ENCODE measurements at regions not wholly inside any gene's neighbourhood (a gene's known extent, or its start where the extent isn't known, plus 50 kb on each side); places are given as distances from the start of the nearest gene placed in this dataset.

GRCh38 chr13:39100996-39101738, 62.9 kb downstream of the NHLRC3 start:
- DNase-seq: no peak

DNA sequence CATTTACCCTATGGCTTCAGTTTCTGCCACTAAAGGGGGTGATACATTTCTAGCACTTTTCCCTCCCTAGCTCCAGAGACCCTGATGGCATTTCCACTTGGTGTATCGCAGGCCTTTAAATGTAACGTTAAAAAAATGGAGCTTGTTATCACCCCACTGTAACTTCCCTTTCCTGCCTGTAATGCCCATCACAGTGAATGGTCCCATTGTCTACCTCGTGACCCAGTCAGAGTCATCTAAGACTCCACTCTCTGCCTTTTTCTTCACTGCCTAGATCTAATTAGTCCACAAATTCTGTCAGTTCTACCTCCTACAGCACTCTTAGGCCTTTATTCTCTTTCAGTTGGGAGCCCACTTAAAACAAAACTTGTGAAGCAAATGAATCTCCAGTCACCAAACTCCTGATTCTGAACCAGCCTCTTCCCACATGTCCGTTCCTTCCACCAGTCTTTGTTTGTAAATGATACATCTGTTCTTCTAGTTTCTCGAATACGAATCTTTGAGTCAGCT, 64.8 kb downstream of the NHLRC3 start:
- no peak for DNase-seq

DNA sequence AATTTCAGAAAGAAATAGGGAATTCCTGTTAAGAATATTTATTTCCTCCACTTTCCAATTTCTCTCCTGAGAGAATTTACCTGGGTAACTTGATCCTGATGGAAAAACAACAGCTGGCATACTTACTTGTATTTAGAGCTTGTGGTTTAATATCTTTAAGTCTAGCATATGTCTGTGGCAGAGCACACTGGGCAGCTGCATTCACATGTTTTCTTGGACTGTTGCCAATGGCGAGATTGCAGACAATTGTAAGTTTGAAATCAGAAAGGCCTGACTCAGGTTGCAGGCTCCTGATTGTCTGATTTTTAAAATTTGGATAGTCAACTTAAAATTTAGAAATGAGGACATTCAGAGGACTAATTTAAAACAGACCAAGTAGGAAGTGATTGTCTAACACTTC, 66.9 kb downstream of the NHLRC3 start:
- DNase-seq: no peak

GRCh38 chr13:39106216-39107005, 68.2 kb downstream of the NHLRC3 start:
- no peak for DNase-seq

- DNase-seq: no peak
Measured at GRCh38 chr13:39107561-39107960, 69.3 kb downstream of the NHLRC3 start.

DNA sequence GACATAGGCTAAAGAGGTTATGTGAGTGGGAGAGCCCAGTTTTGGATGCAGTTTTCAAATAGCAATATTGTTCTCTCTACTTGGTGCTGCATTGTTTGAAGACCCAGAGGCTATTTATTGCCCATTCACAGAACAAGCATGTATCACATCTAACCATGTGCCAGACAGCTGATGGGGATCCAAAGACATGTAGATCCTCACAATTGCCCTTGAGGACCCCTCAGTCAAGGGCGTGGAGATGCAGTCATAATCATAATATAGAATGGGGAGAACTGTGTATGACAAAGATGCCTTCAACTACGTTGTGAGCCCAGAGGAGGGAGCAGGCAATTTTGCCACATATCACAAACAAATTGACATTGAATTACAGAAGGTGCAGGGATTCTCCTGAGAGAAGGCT, 70.5 kb downstream of the NHLRC3 start:
- DNase-seq: no peak

DNA sequence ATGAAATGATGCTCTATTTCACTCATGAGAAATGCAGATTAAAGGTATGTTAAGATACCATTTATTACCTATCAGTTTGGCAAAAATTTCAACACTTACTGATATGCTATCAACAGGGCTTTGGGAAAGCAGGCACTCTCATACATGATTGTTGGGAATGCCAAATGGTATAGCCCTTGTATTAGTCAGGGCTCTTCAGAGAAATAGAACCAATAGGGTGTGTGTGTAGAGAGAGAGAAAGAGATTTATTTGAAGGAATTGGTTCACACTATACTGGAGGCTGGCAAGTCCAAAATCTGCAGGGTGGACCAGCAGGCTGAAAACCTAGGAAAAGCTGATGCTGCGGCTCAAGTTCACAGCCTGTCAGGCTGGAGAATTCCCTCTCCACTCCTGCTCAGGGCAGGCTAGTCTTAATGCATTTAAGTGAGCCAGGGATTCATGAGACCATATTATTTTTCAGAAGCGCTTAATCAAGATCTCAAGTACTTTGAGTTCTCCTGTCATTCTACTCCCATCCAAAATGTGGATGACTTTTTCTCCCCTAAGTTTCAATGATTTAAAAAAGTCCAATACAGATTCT, 72.4 kb downstream of the NHLRC3 start:
- no peak for DNase-seq

DNA sequence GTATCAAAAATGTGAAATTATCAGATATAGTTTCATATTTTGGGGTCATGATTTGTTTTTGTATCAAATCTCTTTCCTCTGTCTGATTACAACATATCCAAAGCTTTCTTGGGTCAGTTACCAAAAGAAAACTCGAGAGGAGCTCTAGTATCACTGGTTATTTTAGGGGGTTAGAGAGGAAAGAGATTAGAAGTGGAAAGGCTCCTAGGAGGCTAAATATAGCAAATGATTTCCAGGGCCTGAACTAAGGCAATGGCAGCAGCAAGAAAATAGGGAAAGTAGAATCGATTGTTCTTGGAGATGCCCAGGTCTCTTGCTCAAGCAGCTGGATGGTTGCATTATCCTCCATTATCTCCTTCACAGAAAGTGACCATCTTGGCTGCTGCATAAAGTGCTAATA, 72.9 kb downstream of the NHLRC3 start:
- no peak for DNase-seq

DNA sequence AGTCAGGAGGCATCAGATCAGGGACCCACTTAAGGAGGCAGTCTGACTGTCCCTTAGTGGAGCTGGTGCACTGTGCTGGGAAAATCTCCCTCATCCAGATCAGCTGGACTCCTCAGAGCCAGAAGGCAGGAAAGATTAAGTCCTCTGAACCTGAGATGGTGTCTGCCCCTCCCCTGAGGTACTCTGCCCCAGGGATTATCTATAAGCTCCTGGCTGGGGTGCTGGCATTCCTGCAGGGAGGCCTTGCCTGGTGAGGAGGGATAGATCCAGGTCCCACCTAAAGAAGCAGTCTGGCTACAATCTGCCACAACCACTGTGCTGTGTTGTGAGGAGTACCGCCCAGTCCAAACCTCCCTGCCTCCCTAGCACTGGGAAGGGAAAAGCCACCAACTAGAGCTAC, 81.2 kb downstream of the NHLRC3 start:
- DNase-seq: no peak

GRCh38 chr13:39123578-39123977, 85.3 kb downstream of the NHLRC3 start:
- no peak for DNase-seq

DNA sequence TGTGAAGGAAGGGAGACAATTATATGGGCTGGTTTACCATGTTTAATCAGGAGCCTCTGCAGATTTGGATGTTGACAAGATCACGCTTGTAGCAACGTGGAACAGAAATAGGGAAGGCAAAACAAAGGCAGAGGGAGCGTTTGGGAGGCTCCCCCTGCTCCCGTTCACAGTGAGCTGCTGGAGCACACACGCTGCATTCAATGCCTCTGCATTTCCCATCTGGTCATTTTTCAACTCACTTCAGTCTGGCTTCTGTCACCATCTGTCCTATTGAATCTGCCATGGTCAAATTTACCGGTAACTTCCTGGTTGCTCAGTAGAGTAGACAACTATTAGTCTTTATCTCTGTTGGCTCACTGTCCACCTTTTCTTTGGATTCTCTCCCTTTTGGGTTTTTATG, 91.0 kb downstream of the NHLRC3 start:
- DNase-seq: no peak

DNA sequence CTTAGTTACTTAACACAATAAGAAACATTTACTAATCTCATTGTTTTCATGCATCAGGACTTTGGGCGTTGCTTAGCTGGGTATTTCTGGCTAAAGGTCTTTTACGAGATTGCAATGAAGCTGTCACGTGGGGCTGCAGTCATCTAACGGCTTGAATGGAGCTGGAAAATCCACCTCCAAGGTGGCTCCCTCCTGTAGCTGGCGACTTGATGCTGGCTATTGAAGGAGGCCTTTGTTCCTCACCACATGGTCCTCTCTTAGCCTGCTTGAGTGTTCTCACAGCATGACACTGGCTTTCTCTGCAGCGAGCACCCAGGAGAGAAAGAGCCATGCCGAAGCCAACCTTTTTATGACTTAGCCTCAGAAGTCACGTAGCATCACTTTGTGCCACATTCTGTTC, 92.0 kb downstream of the NHLRC3 start:
- no peak for DNase-seq

DNA sequence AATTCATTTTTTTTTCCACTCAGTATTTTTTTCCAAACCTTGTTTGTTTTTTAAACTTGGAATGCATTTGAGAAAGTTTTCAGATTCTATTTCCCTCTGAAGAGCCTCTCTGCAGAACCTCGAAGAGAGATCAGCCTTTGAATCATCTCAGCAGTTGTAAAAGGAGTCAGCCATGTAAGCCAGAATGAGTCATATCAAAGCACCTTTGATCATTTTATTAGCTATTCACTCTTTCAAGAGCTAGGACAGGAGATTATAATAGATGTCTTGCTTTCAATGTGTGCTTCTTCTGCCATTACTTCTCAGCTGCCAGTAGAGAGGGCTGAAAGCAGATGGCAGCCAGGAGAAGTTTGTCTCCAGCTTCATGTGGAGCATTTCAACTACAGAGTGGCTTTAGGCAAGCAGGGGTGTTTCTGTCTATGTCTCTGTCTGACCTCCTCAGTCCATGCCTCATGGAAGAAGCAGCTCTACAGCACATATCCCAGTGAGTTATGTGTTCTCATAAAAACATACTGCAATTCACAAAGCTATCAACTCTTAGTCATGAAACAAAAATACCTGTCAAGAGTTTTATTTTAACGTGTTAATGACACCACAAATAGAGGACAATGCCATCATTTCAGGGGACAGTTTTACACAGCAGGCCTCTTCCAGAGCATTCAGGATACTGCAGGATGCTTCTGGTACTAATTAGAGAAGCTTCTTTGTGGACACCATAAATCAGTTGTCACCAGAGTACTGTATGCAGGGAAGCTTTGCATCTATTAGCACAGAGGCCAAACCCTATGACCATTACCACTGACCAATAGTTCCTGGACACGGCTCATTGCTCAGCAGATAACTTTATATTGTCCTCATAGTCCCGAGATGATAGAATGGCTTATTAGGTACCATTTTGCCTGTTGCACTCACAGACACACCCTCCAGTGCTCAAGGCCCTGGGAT, 94.3 kb downstream of the NHLRC3 start:
- no peak for DNase-seq

DNA sequence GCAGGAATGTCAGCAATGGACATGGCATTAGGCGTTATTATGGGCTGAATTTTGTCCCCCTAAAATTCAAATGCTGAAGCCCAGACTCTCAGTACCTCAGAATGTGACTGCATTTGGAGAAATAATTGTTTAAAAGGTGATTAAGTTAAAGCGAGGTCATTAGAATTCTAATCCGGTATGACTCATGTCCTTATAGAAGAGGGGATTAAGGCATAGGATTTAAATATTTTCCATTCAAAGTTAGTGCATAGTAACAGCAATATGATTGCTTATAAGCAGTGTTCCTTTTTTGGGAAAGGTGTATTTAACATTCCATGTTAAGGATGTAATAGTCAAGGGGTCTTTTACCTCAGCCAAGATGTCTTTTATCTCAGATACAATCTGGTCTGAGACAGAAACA, 95.5 kb downstream of the NHLRC3 start:
- no peak for DNase-seq

GRCh38 chr13:39134574-39134973, 96.3 kb downstream of the NHLRC3 start:
- DNase-seq: no peak

- DNase-seq: no peak
Measured at GRCh38 chr13:39144391-39144790, 106.1 kb downstream of the NHLRC3 start.

- peak; percentile 38 for DNase-seq
Measured at GRCh38 chr13:39144941-39145533, 106.8 kb downstream of the NHLRC3 start.

- peak; percentile 33 for DNase-seq
Measured at GRCh38 chr13:39148513-39148961, 110.3 kb downstream of the NHLRC3 start.

DNA sequence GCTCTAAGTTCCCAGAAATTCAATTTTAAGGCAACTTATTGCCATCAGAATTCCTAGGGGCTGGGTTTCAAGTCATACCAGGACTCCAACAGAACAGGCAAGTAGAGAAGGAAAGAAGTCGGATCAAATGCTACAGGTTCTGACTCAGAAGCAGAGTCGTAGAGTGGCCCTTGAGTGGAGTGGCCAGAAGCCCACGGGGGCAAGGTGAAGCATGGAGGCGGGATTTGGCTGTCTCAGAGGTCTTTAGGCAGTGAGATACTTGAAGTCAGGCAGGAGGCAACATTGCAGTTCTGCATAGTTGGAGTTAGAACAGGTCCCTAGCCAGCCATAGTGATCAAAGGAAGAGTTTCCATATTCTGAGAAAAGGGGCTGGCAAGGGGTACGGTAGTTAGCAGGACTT, 111.6 kb downstream of the NHLRC3 start:
- DNase-seq: no peak

GRCh38 chr13:39154041-39154440, 115.8 kb downstream of the NHLRC3 start:
- DNase-seq: no peak

DNA sequence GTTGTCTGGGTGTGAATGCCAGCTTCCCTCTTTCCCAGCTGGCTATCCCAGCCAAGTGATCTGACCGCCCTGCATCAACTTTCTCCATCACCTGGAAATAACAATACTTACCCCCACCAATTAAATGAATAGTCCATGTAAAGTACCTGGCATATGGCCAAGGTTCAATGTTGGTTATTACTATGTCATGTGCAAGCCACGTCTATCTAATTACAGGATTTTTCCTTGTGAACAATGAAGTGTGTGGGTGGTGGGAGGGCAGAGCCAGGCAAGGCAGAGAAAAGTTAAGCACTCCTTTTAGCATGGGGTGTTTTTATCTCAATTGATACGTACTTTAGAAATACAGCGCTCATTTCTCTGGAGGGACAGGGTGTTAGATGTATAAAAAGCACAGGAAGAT, 121.1 kb downstream of the NHLRC3 start:
- DNase-seq: no peak

DNA sequence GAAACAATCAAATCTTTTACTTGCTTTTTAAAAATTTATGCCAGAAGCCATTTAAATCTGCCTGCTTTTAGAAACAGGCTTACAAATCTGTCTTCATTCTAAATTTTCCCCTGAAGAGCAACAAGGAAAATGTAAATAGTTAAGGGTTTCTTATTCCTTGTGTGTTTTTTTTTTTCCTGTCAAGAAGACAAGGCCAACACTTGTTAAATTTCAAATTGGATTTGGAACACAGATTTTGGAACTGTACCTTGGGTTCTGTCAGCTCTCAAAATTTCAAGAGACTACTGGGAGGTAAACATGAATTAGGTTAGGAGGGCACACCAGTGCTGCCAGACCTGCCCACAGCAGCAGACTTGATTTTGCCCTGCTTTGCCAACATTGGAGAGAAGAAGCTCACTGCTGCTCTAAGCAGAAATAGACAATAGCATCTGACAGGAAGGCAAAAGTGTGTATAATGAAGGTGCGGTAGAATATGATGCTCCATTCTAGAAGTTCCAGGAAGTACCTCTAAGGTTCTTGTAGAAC, 121.7 kb downstream of the NHLRC3 start:
- no peak for DNase-seq

All from HCEC 1CT (cell line).